ENCODE measurements at regions not wholly inside any gene's neighbourhood (a gene's known extent, or its start where the extent isn't known, plus 50 kb on each side); places are given as distances from the start of the nearest gene placed in this dataset.

DNA sequence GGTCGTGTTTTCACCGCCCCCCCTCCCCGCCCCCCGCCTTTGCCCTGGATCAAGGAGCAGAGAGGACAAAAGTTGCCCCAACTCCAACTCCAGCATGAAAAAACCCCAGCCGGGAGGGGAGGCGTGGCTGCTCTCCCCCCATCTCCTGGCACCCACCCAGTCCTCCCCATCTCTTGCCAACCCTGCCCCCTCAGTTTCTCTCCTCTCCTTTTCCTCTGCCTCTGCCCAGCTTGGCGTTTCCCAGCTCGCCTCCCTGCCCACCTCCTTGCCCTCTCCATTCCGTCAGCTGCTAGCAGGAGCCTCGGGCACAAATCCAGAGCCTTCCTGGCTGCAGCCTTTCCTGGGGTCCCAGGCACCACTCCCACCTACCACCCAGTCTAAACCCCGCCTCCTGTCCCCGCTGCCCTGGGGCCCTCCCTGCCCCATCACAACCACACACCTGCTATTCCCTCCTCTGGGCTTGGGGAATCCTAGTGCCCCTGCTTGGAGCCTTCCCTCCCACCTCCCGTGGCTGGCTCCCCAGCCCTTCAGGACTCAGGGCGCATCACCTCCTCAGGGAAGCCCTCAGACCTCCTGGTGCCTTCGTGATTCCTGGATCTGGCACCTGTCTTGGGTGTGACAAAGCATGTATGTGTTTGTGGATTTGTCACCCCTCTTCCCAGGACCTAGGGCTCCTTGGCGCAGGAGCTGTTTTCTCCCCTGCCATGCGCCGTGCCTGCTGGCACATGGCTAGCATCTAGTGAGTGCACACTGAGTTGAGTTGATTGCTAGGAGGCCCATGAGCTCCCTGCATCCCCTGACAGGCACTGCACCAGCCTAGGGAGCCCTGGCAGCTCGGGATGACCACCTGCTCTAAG lies 209.1 kb downstream of the TFCP2L1 start:
- no peak overlapping the region for H3K4me3 Mint-ChIP-seq
- POLR2A ChIA-PET, result no interaction called here
- H3K27me3 Mint-ChIP-seq, result peaks cover 24% of the 10 kb centered on the region
- no peak overlapping the region for H3K27ac Mint-ChIP-seq
- no peaks in the 10 kb centered on the region for H3K36me3 Mint-ChIP-seq (ENCODE audit: low read depth)
- H3K9me3 Mint-ChIP-seq, result no peaks in the 10 kb centered on the region
- no peak for DNase-seq
- H3K4me1 Mint-ChIP-seq, result no peaks in the 10 kb centered on the region
- CTCF ChIA-PET, result interaction anchor here (0.5 to 1.7 kb wide), 4 partner anchors 10 to 299 kb away, joined by 4 to 7 read pairs (median 4); no protein-coding TSS in a partner anchor

DNA sequence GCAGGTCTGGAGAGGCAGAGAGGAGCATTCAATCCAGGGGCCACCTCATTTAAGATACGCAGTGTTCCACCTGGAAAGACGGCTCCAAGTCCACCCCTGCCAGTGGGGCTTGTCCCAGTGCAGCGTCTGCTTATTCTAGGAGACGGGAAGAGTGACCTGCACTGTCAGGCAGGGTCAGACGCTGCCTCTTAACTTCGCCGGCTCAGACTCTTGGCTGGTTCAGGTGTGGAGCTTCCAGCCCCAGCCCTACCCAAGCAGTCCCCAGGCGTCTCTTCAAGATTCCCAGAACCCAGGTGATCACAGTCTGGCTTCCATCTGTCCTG lies 208.5 kb downstream of the TFCP2L1 start:
- Mint-ChIP-seq H3K4me1 (no peaks in the 10 kb centered on the region), H3K27me3 (peaks cover 24% of the 10 kb centered on the region), H3K27ac (no peak overlapping the region), H3K36me3 (ENCODE audit: low read depth) (no peaks in the 10 kb centered on the region), H3K4me3 (no peak overlapping the region), H3K9me3 (no peaks in the 10 kb centered on the region)
- CTCF ChIA-PET, result interaction anchor here (1.7 kb wide), 1 partner anchor 26 kb away, joined by 7 read pairs; no protein-coding TSS in a partner anchor
- DNase-seq, result no peak
- POLR2A ChIA-PET, result no interaction called here

DNA sequence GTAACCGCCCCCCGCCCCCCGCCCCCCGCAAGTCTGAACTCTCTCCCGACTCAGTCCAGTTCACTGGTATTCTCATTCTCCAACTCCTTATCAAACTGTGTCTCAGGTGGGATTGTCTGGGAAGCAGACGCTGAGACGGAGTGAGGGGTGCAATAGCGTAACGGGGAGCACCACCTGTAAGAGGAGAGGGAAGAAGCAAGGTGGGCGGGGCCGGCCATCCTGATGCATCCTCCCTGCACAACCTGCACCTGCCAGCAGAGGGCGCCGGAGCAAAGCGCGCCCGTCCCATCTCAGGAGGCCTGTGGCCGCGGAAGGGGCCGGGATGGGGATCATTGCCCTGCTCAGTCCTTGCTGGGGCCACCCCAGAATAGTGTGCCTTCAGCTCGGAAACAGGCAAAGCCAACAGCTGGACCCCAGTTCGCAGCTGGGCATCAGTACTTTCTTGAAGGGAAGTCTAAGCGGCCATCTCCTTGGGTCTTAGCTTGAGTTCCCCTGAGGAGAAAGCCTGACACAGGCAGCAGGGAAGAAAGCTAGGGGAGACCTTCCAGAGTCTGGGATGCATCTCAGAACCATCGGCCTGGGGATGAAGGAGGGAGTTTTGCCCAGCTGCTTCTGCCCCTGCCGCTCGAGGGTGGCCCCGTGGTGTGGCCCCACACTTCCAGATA lies 208.0 kb downstream of the TFCP2L1 start:
- Mint-ChIP-seq H3K9me3 (no peaks in the 10 kb centered on the region), H3K27me3 (peaks cover 24% of the 10 kb centered on the region), H3K36me3 (ENCODE audit: low read depth) (no peaks in the 10 kb centered on the region), H3K4me3 (no peak overlapping the region), H3K27ac (no peak overlapping the region), H3K4me1 (no peaks in the 10 kb centered on the region)
- DNase-seq, result peak; percentile 70
- ChIA-PET POLR2A (no interaction called here), CTCF (interaction anchor here (0.7 to 1.7 kb wide), 4 partner anchors 9 to 27 kb away, joined by 3 to 7 read pairs (median 4); no protein-coding TSS in a partner anchor)

DNA sequence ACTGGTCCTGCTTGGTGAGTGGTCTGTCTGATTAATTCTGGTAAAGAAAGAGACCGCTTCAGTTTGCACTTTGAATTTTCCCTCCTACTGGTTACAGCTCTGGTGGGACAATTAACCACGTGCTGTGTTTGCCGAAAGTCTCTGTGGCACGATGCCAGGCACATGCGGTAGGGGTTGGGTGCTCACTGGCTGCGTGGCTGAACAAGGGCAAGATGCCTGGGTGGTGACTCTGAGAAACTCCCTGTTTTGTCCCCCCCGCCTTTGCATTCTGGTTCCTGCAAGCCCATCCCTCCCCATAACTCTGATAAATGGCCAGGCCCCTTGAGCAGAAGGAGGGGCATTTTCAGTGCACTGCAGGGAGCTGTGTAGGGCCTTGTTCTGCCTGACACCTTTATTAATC lies 206.1 kb downstream of the TFCP2L1 start:
- no peak overlapping the region for H3K27ac Mint-ChIP-seq
- CTCF ChIA-PET, result interaction anchor here (1.3 to 2.4 kb wide), 3 partner anchors 7 to 358 kb away, joined by 3 to 7 read pairs (median 4); no protein-coding TSS in a partner anchor
- H3K4me1 Mint-ChIP-seq, result no peaks in the 10 kb centered on the region
- H3K4me3 Mint-ChIP-seq, result no peak overlapping the region
- POLR2A ChIA-PET, result no interaction called here
- no peaks in the 10 kb centered on the region for H3K9me3 Mint-ChIP-seq
- peaks cover 24% of the 10 kb centered on the region for H3K27me3 Mint-ChIP-seq
- H3K36me3 Mint-ChIP-seq (ENCODE audit: low read depth), result no peaks in the 10 kb centered on the region
- no peak for DNase-seq

DNA sequence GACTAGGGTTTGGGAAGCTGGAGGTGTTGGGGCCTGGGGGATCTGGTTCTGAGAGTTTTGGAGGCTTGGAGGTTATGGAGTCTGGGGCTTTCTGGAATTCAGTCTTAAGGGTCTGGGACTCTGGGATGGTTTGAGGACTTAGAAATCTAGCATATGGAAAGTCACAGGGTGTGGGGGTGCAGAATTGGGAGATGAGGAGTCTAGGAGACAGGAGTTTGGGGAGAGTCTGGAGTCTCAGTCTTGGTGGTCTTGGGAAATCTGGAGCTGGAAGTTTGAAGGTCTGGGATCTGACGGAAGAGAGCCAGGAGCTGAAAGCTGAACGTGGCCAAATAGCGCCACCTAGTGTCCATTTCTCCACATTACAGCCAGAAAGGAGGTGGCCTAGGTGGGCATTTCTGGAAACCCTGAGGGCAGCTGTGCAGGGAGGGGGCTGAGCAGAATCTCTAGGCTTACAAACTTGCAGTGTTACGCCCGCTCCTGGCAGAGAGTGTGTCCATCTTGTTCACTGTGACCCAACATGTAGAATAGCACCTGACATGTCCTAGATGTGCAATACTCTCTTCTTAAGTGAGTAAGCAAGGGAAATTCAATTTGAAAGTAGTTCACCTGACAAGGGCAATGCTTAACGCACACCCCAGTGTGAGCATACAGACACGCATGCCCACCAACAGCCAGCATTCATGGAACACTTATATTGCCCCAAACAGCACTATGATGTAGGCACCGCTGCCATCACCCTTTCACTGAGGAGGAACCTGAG lies 204.8 kb downstream of the TFCP2L1 start:
- Mint-ChIP-seq H3K9me3 (no peaks in the 10 kb centered on the region), H3K27ac (no peak overlapping the region), H3K4me1 (no peaks in the 10 kb centered on the region), H3K4me3 (no peak overlapping the region), H3K27me3 (peaks cover 17% of the 10 kb centered on the region), H3K36me3 (ENCODE audit: low read depth) (no peaks in the 10 kb centered on the region)
- peak; percentile 55 for DNase-seq
- POLR2A ChIA-PET, result no interaction called here
- CTCF ChIA-PET, result interaction anchor here (0.6 to 2.4 kb wide), 7 partner anchors 8 to 360 kb away, joined by 3 to 7 read pairs (median 4); no protein-coding TSS in a partner anchor

DNA sequence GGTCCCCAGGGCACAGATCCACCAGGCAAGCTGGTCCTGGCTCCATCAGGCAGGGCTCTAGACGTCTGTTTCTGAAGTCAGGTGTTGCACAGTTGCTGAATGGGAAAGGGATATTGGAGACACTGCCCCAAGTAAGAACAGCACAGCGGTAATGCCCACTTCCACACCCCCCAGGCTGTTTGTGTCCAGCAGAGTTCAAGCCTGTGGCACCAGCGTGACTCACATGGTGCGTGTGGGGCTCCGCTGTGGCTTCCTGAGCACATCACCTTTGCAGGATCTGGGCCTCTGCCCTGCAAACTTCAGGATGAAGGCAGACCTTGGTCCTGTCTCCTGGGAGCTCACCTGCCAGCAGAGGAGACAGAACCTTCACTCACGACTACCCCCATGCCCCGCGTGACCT lies 203.3 kb downstream of the TFCP2L1 start:
- ChIA-PET CTCF (interaction anchor here (0.8 to 1.1 kb wide), 2 partner anchors 10 to 51 kb away, joined by 3 to 4 read pairs; no protein-coding TSS in a partner anchor), POLR2A (no interaction called here)
- Mint-ChIP-seq H3K36me3 (ENCODE audit: low read depth) (no peaks in the 10 kb centered on the region), H3K27me3 (peaks cover 8% of the 10 kb centered on the region), H3K9me3 (no peaks in the 10 kb centered on the region), H3K4me3 (no peak overlapping the region), H3K4me1 (no peaks in the 10 kb centered on the region), H3K27ac (no peak overlapping the region)
- DNase-seq, result no peak

DNA sequence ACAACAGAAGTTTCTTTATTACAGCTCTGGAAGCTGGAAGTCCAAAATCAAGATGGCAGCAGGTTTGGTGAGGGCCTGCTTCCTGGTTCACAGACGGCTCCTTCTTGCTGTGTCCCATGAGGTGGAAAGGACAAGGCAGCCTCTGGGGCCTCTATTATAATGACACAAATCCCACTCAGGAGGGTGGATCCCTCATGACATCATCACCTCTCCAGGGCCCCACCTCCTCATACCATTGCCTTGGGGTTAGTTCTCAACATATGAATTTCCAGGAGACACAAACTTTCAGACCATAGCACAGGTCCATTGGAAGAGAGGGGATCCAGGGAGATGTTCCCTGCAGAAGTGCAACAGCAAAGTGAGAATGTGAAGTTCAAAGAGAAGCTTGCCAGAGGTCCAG lies 202.8 kb downstream of the TFCP2L1 start:
- no peak for DNase-seq
- no peaks in the 10 kb centered on the region for H3K4me1 Mint-ChIP-seq
- ChIA-PET POLR2A (no interaction called here), CTCF (interaction anchor here (0.8 to 1.1 kb wide), 2 partner anchors 11 to 50 kb away, joined by 3 to 4 read pairs; no protein-coding TSS in a partner anchor)
- no peak overlapping the region for H3K27ac Mint-ChIP-seq
- no peaks in the 10 kb centered on the region for H3K36me3 Mint-ChIP-seq (ENCODE audit: low read depth)
- H3K27me3 Mint-ChIP-seq, result peaks cover 5% of the 10 kb centered on the region
- H3K4me3 Mint-ChIP-seq, result no peak overlapping the region
- H3K9me3 Mint-ChIP-seq, result no peaks in the 10 kb centered on the region

DNA sequence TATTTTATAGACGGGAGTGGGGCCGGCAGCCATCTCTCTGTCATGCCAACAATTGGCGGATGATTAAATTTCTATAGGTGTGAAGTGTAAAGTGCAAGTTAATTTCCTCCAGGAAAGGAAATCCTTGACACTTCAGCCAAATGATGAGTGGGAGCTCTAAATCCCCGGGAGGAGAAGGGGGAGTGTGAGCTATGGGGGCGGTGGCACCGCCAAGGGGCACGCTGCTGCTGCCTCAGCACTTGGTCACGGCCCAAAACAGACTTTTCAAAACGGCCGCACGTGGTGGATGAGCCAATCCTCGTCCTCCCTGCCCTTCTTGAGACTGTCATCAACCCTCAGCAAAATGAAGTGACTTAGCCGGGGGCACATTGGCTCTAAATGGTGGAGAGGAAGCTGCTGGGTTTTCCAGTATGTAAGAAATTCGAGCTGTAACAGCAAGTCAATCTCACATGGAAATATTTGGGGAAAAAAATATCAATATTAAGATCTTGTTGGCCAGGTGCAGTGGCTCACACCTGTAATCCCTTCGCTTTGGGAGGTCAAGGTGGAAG lies 200.8 kb downstream of the TFCP2L1 start:
- POLR2A ChIA-PET, result no interaction called here
- CTCF ChIA-PET, result interaction anchor here (0.5 to 0.7 kb wide), 3 partner anchors 276 to 330 kb away, joined by 3 read pairs; no protein-coding TSS in a partner anchor
- no peaks in the 10 kb centered on the region for H3K4me1 Mint-ChIP-seq
- H3K4me3 Mint-ChIP-seq, result no peak overlapping the region
- DNase-seq, result no peak
- no peak overlapping the region for H3K27ac Mint-ChIP-seq
- peaks cover 2% of the 10 kb centered on the region for H3K27me3 Mint-ChIP-seq
- H3K9me3 Mint-ChIP-seq, result no peaks in the 10 kb centered on the region
- no peaks in the 10 kb centered on the region for H3K36me3 Mint-ChIP-seq (ENCODE audit: low read depth)

DNA sequence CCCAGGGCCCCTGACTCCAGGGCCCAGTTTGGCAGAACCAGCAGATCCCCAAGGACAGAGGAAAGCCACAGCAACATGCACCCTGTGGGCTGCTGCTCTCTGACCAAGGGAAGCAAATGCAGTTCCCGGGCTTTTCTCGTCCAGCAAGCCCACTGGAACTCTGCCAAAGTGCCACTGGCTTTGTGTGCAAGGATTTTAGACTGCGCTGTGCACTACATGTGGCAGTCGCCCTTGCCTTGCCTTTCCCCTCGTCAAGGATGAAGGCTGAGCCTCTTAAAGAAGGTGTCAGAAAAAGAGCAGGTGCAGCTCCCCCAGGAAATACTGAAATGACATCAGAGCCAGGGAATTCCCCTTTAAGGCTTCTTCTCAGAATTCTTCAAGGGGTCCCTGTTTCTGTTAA lies 199.2 kb downstream of the TFCP2L1 start:
- DNase-seq, result no peak
- ChIA-PET POLR2A (no interaction called here), CTCF (interaction anchor here (0.6 to 1.5 kb wide), 5 partner anchors 9 to 271 kb away, joined by 3 to 5 read pairs (median 4); no protein-coding TSS in a partner anchor)
- no peak overlapping the region for H3K27ac Mint-ChIP-seq
- no peak overlapping the region for H3K4me3 Mint-ChIP-seq
- no peaks in the 10 kb centered on the region for H3K9me3 Mint-ChIP-seq
- H3K36me3 Mint-ChIP-seq (ENCODE audit: low read depth), result no peaks in the 10 kb centered on the region
- H3K4me1 Mint-ChIP-seq, result no peaks in the 10 kb centered on the region
- H3K27me3 Mint-ChIP-seq, result peaks cover 2% of the 10 kb centered on the region

DNA sequence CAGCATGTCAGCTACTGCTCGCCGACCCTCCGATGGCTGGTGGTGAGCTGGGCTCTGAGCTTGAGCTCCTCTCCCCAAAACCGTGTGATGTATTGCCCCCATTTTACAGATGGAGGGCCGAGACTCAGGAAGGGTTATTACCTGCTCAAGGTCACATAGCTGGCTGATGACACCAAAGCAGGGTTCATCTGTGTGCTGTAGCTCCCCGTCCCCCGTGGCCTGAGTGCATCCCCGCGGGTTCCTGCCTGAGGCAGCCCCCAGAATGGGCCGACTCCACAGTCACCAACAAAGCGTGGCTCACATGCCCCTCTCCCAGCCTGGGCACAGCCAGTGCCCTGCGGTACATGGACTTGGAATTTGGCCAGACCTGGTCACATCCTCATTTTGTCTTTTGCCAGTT lies 198.6 kb downstream of the TFCP2L1 start:
- ChIA-PET POLR2A (no interaction called here), CTCF (interaction anchor here (0.8 to 1.5 kb wide), 3 partner anchors 11 to 270 kb away, joined by 3 to 5 read pairs (median 4); no protein-coding TSS in a partner anchor)
- Mint-ChIP-seq H3K27me3 (peaks cover 2% of the 10 kb centered on the region), H3K4me1 (no peaks in the 10 kb centered on the region), H3K36me3 (ENCODE audit: low read depth) (no peaks in the 10 kb centered on the region), H3K9me3 (no peaks in the 10 kb centered on the region), H3K4me3 (no peak overlapping the region), H3K27ac (no peak overlapping the region)
- no peak for DNase-seq

DNA sequence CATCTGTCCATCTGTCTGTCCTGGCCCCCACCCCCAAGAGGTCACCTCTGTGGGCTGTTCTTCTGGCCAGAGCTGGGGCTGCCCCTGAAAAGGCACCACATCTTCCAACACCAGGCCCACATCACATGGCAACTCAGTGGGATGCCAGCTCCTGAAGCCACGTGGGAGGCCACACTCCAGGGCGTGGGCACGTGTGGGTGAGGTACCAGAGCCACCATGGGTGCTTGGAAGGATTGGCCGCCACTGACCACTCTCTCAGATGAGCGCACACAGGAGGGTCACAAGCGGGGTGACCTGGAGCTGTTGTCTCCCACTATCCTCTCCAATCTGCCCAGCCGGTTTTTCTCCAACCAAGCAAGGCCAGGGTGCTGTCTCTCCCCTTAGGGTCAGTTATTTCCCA lies 197.9 kb downstream of the TFCP2L1 start:
- no peaks in the 10 kb centered on the region for H3K9me3 Mint-ChIP-seq
- no peak overlapping the region for H3K27ac Mint-ChIP-seq
- no peaks in the 10 kb centered on the region for H3K36me3 Mint-ChIP-seq (ENCODE audit: low read depth)
- no peaks in the 10 kb centered on the region for H3K4me1 Mint-ChIP-seq
- peaks cover 2% of the 10 kb centered on the region for H3K27me3 Mint-ChIP-seq
- H3K4me3 Mint-ChIP-seq, result no peak overlapping the region
- CTCF ChIA-PET, result interaction anchor here (1.1 to 1.9 kb wide), 2 partner anchors 8 to 14 kb away, joined by 4 to 7 read pairs; no protein-coding TSS in a partner anchor
- no peak for DNase-seq
- POLR2A ChIA-PET, result no interaction called here

Data from activated CD4-positive, alpha-beta T cell treated with anti-CD3 and anti-CD28 coated beads, Interleukin-2, amount 10 ng/mL, durations not matched to agents 7 days and 5 days (primary cell).